IMR-90 (cell line): ENCODE measurements at regions not wholly inside any gene's neighbourhood (a gene's known extent, or its start where the extent isn't known, plus 50 kb on each side); places are given as distances from the start of the nearest gene placed in this dataset.
"Not testable (repeated sequence)": the region's sequence is repeated elsewhere in the genome, so short reads cannot be mapped to it uniquely, and the experiment has no call there.

ENCODE experiments used
- ATAC-seq: fragments of 200-7000 bp; cut with Tn5 transposase; 2 replicates; pipeline ENCODE4 v1.9.1; 2020; ENCODE audit warnings: low read depth, mild to moderate bottlenecking, moderate library complexity
- BruUV-seq: library from RNA; stranded (reverse); fragments of 400-500 nt; replicated peaks from 2 replicates; lab custom pipeline; 2021; lab: Mats Ljungman, UMichigan
- CTCF ChIA-PET: fragments of 300-600 bp; formaldehyde crosslinking; extraction: SDS; loops from one replicate; lab custom pipeline; 2021; ENCODE audit warnings: antibody characterized with exemption; lab: Yijun Ruan, JAX
- POLR2A ChIA-PET: fragments of 300-600 bp; sonication (Branson Sonifier 250); formaldehyde crosslinking; loops from one replicate; lab custom pipeline; 2022; ENCODE audit warnings: antibody characterized with exemption; ENCODE audit not compliant: unreplicated experiment; lab: Charles Lee
- DNase-seq: peaks from one replicate; pipeline ENCODE4 v3.0.0; 2013
- H2AFZ ChIP-seq: replicated peaks from 2 replicates; pipeline ENCODE3; 2013; ENCODE audit warnings: low read length, mild to moderate bottlenecking; ENCODE audit not compliant: poor library complexity
- H2AK5ac ChIP-seq: 2 replicates; pipeline ENCODE4 v1.6.1; 2013; ENCODE audit warnings: low read depth, low read length, inconsistent platforms
- H2AK9ac ChIP-seq: replicated peaks from 2 replicates; pipeline ENCODE3; 2013; ENCODE audit warnings: mild to moderate bottlenecking, low read depth, low read length, moderate library complexity; ENCODE audit not compliant: poor library complexity
- H2BK120ac ChIP-seq: 2 replicates; pipeline ENCODE4 v1.6.1; 2013; ENCODE audit warnings: low read depth, low read length, inconsistent platforms
- H2BK15ac ChIP-seq: 3 replicates; pipeline ENCODE4 v1.6.1; 2013; ENCODE audit warnings: low read depth, low read length, inconsistent platforms
- H2BK20ac ChIP-seq: 2 replicates; pipeline ENCODE4 v1.6.1; 2013; ENCODE audit warnings: low read depth, mild to moderate bottlenecking, inconsistent platforms, low read length, moderate library complexity
- H2BK5ac ChIP-seq: 2 replicates; pipeline ENCODE4 v1.6.1; 2013; ENCODE audit warnings: mild to moderate bottlenecking, low read depth, low read length, inconsistent platforms; ENCODE audit not compliant: poor library complexity, severe bottlenecking
- H3K14ac ChIP-seq: replicated peaks from 2 replicates; pipeline ENCODE4 v1.6.1; 2013; ENCODE audit warnings: low read depth, low read length, inconsistent platforms
- H3K18ac ChIP-seq: 2 replicates; pipeline ENCODE4 v1.6.1; 2013; ENCODE audit warnings: low read depth, low read length, control low read depth
- H3K23ac ChIP-seq: 2 replicates; pipeline ENCODE4 v1.6.1; 2013; ENCODE audit warnings: low read depth, low read length, inconsistent platforms
- H3K27ac ChIP-seq: 2 replicates; pipeline ENCODE4 v1.5.1; 2013; ENCODE audit warnings: mild to moderate bottlenecking, control low read depth, low read length; ENCODE audit not compliant: insufficient read depth
- H3K27me3 ChIP-seq: 2 replicates; pipeline ENCODE4 v1.6.1; 2013; ENCODE audit warnings: low read length; ENCODE audit not compliant: control insufficient read depth, insufficient read depth
- H3K36me3 ChIP-seq: 2 replicates; pipeline ENCODE4 v1.6.1; 2013; ENCODE audit warnings: low read length, mixed read lengths; ENCODE audit not compliant: control insufficient read depth, insufficient read depth
- H3K4ac ChIP-seq: 2 replicates; pipeline ENCODE4 v1.6.1; 2013; ENCODE audit warnings: low read depth, low read length, inconsistent platforms
- H3K4me1 ChIP-seq: 2 replicates; pipeline ENCODE4 v1.6.1; 2013; ENCODE audit warnings: low read length, mixed read lengths; ENCODE audit not compliant: control insufficient read depth, insufficient read depth
- H3K4me2 ChIP-seq: 2 replicates; pipeline ENCODE4 v1.6.1; 2013; ENCODE audit warnings: low read depth, mild to moderate bottlenecking, control low read depth, low read length, moderate library complexity
- H3K4me3 ChIP-seq: 2 replicates; pipeline ENCODE4 v1.5.1; 2013; ENCODE audit warnings: low read depth, mild to moderate bottlenecking, control low read depth, low read length, moderate library complexity; ENCODE audit not compliant: insufficient read depth
- H3K56ac ChIP-seq: 2 replicates; pipeline ENCODE4 v1.6.1; 2013; ENCODE audit warnings: low read length, inconsistent platforms; ENCODE audit not compliant: insufficient read depth; ENCODE audit errors: extremely low read depth
- H3K79me1 ChIP-seq, 2 experiments: 2 replicates each; pipeline ENCODE4 v1.6.1; 2013; ENCODE audit warnings: low read length in 2 of 2, inconsistent platforms in 1 of 2, low read depth in 1 of 2
- H3K9ac ChIP-seq: 2 replicates; pipeline ENCODE4 v1.6.1; 2013; ENCODE audit warnings: low read depth, low read length, control low read depth
- H3K9me1 ChIP-seq: 2 replicates; pipeline ENCODE4 v1.6.1; 2013; ENCODE audit warnings: low read length, inconsistent platforms; ENCODE audit not compliant: insufficient read depth
- H3K9me3 ChIP-seq: 2 replicates; pipeline ENCODE4 v1.6.1; 2013; ENCODE audit warnings: low read length; ENCODE audit not compliant: control insufficient read depth, insufficient read depth
- H4K20me1 ChIP-seq: 2 replicates; pipeline ENCODE4 v1.6.1; 2013; ENCODE audit warnings: low read length, inconsistent platforms; ENCODE audit not compliant: insufficient read depth
- H4K5ac ChIP-seq: 2 replicates; pipeline ENCODE4 v1.6.1; 2013; ENCODE audit warnings: mild to moderate bottlenecking, low read depth, low read length, control low read depth
- H4K8ac ChIP-seq, 2 experiments: 2 replicates each; pipeline ENCODE4 v1.6.1; 2013; ENCODE audit warnings: low read depth in 2 of 2, low read length in 2 of 2, control low read depth in 1 of 2, inconsistent platforms in 1 of 2
- H4K91ac ChIP-seq: 2 replicates; pipeline ENCODE4 v1.6.1; 2013; ENCODE audit warnings: low read depth, low read length, inconsistent platforms; ENCODE audit not compliant: insufficient read depth
- POLR2A ChIP-seq: IDR thresholded peaks from 2 replicates; pipeline ENCODE4 v1.6.1; 2012; ENCODE audit warnings: mild to moderate bottlenecking, low read depth, low read length
- USF2 ChIP-seq: fragments of 150-350 bp; IDR thresholded peaks from 2 replicates; pipeline ENCODE4 v1.6.1; 2017; ENCODE audit warnings: mild to moderate bottlenecking, antibody characterized with exemption, low read length, low read depth
- WGBS, 2 experiments: methylation state at CpG; one replicate each; pipeline versions ENCODE4 v1.1.5 to v1.1.7; 2013; ENCODE audit warnings: missing lambda C conversion rate in 2 of 2; ENCODE audit not compliant: insufficient read length in 1 of 2; ENCODE audit errors: extremely low coverage in 2 of 2; 5-methylcytosine and 5-hydroxymethylcytosine counted together
- dilution Hi-C: fragments of 300-500 bp; cut with HindIII; formaldehyde crosslinking; loops from one replicate; pipeline ENCODE4 v1.14.3; 2018; ENCODE audit warnings: low sequenced_read_pairs; ENCODE audit not compliant: unreplicated experiment
- in situ Hi-C: fragments of 300-500 bp; cut with MboI; formaldehyde crosslinking; loops from 3 replicates; pipeline ENCODE4 v1.14.3; 2019; ENCODE audit warnings: low sequenced_read_pairs, inconsistent platforms, mixed read lengths
- intact Hi-C: fragments of 100-400 bp; cut with micrococcal nuclease; formaldehyde crosslinking; loops from 2 replicates; pipeline ENCODE4 v1.10.0; 2022

- Histone ChIP-seq H4K20me1 (peaks cover 19% of the 10 kb centered on the region), H3K4me2 (peak overlapping the region; percentile 76), H3K4ac (peak overlapping the region; percentile 95), H2BK120ac (peak overlapping the region; percentile 77; the same call in 1 of the 2 replicates), H4K91ac (peak overlapping the region; percentile 84), H2AFZ (peak overlapping the region; percentile 98), H3K27ac (peak overlapping the region; percentile 96), H3K56ac (peak overlapping the region; percentile 96), H4K5ac (peak overlapping the region; percentile 88), H2BK15ac (peak overlapping the region; percentile 15; the same call in 1 of the 3 replicates), H2BK5ac (peak overlapping the region; percentile 91), H3K4me3 (peak overlapping the region; percentile 84), H3K9ac (peak overlapping the region; percentile 96), H3K14ac (peak overlapping the region; percentile 93), H3K23ac (peak overlapping the region; percentile 91), H3K18ac (peak overlapping the region; percentile 89), H4K8ac (peak overlapping the region; percentile 95 to 99), H3K79me1 (peaks cover 0 to 24% of the 10 kb centered on the region in 2 experiments; a peak in 2 of 4 replicates)
- H3K4me1 ChIP-seq, H2AK5ac ChIP-seq, H2BK20ac ChIP-seq, CTCF ChIA-PET, dilution Hi-C loops, intact Hi-C loops, POLR2A ChIA-PET, H3K36me3 ChIP-seq, H3K9me3 ChIP-seq, BruUV-seq, in situ Hi-C loops, H3K27me3 ChIP-seq, H3K9me1 ChIP-seq, H2AK9ac ChIP-seq: not testable (repeated sequence)
- ATAC-seq, result peak; percentile 99
- 0% methylated on average over 15 of the region's 87 CpGs; no CpG with 5 or more reads in 1 of the 2 experiments for WGBS, 2 experiments
- DNase-seq, result peak; percentile 68
- TF ChIP-seq POLR2A (peak; percentile 85), USF2 (0 out of 2 replicates have a peak, but pooled peaks have one; percentile 18)
Measured at GRCh38 chr17:30731210-30732132, 93.0 kb downstream of the CRLF3 start.

DNA sequence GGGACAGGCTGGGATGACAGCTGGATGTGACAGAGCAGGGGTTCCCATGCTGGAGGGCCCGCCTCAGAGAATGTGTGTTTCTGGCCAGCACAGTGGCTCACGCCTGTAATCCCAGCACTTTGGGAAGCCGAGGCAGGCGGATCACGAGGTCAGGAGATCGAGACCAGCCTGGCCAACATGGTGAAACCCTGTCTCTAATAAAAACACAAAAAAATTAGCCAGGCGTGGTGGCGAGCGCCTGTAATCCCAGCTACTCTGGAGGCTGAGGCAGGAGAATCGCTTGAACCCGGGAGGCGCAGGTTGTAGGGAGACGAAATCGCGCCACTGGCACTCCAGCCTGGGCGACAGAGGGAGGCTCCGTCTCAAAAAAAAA lies 93.7 kb downstream of the CRLF3 start:
- Histone ChIP-seq H3K4me2 (peak overlapping the region; percentile 52; the same call in 1 of the 2 replicates), H3K14ac (peak overlapping the region; percentile 79; the same call in 1 of the 2 replicates), H3K56ac (peak overlapping the region; percentile 96; the same call in 1 of the 2 replicates), H4K8ac (peak overlapping the region; percentile 95 to 99), H3K79me1 (peaks cover 0 to 23% of the 10 kb centered on the region in 2 experiments; a peak in 2 of 4 replicates), H2BK15ac (peak overlapping the region; percentile 15; the same call in 1 of the 3 replicates), H3K4ac (peak overlapping the region; percentile 90; the same call in 1 of the 2 replicates), H3K9ac (peak overlapping the region; percentile 65; the same call in 1 of the 2 replicates), H4K20me1 (peaks cover 19% of the 10 kb centered on the region), H3K4me3 (peak overlapping the region; percentile 40; the same call in 1 of the 2 replicates)
- H3K9me3 ChIP-seq, H3K27ac ChIP-seq, CTCF ChIA-PET, H3K4me1 ChIP-seq, H4K5ac ChIP-seq, H3K27me3 ChIP-seq, H3K18ac ChIP-seq, BruUV-seq, H2AK9ac ChIP-seq, ATAC-seq, DNase-seq, H3K36me3 ChIP-seq, H3K9me1 ChIP-seq, H3K23ac ChIP-seq, H2AFZ ChIP-seq, H2AK5ac ChIP-seq, in situ Hi-C loops, H2BK5ac ChIP-seq, H2BK120ac ChIP-seq, intact Hi-C loops, POLR2A ChIA-PET, dilution Hi-C loops, H4K91ac ChIP-seq, H2BK20ac ChIP-seq: not testable (repeated sequence)
- no CpG with 5 or more reads among the region's 17 CpGs for WGBS, 2 experiments
